H1 (cell line): ENCODE measurements at regions not wholly inside any gene's neighbourhood (a gene's known extent, or its start where the extent isn't known, plus 50 kb on each side); places are given as distances from the start of the nearest gene placed in this dataset.

Experiments
- CTCF ChIA-PET: fragments of 300-600 bp; sonication (Branson Sonifier 250); formaldehyde crosslinking; loops from one replicate; lab custom pipeline; 2021; ENCODE audit not compliant: partially characterized antibody; lab: Charles Lee
- POLR2A ChIA-PET: fragments of 300-600 bp; sonication (Branson Sonifier 250); formaldehyde crosslinking; loops from one replicate; lab custom pipeline; 2021; ENCODE audit warnings: inconsistent platforms; ENCODE audit not compliant: partially characterized antibody; lab: Charles Lee
- DNase-seq, 2 experiments: peaks; one replicate each; pipeline versions ENCODE4 v3.0.0 to v3.0.0-alpha.2; 2010 to 2022; ENCODE audit warnings: low spot score in 2 of 2, low read depth in 1 of 2, mixed read lengths in 1 of 2
- FAIRE-seq: peaks from 2 replicates; lab custom pipeline; 2011; peaks lifted over from hg19 to GRCh38; lab: Jason Lieb, UNC
- H2AFZ ChIP-seq: 2 replicates; pipeline ENCODE4 v1.8.1; 2012; ENCODE audit warnings: low read length, inconsistent platforms
- H2AK5ac ChIP-seq: 2 replicates; pipeline ENCODE4 v1.6.1; 2013; ENCODE audit warnings: low read depth, low read length
- H2BK120ac ChIP-seq: replicated peaks from 2 replicates; pipeline ENCODE3; 2013; ENCODE audit warnings: low read depth, low read length, inconsistent platforms
- H2BK12ac ChIP-seq: 2 replicates; pipeline ENCODE4 v1.6.1; 2013; ENCODE audit warnings: low read depth, low read length
- H2BK15ac ChIP-seq: 2 replicates; pipeline ENCODE4 v1.6.1; 2013; ENCODE audit warnings: low read length
- H2BK20ac ChIP-seq: 2 replicates; pipeline ENCODE4 v1.6.1; 2013; ENCODE audit warnings: low read length
- H2BK5ac ChIP-seq: 2 replicates; pipeline ENCODE4 v1.6.1; 2013; ENCODE audit warnings: low read depth, low read length
- H3K14ac ChIP-seq: 2 replicates; pipeline ENCODE4 v1.6.1; 2013; ENCODE audit warnings: inconsistent platforms; ENCODE audit not compliant: insufficient read length
- H3K18ac ChIP-seq: 2 replicates; pipeline ENCODE4 v1.6.1; 2013; ENCODE audit warnings: low read length; ENCODE audit errors: extremely low read depth
- H3K23ac ChIP-seq: 2 replicates; pipeline ENCODE4 v1.6.1; 2013; ENCODE audit warnings: inconsistent platforms; ENCODE audit not compliant: insufficient read length
- H3K23me2 ChIP-seq: 2 replicates; pipeline ENCODE4 v1.6.1; 2013; ENCODE audit warnings: low read depth, low read length
- H3K27ac ChIP-seq: 2 replicates; pipeline ENCODE4 v1.6.1; 2011; ENCODE audit warnings: low read depth, low read length, inconsistent platforms
- H3K27me3 ChIP-seq, 4 experiments: replicated peaks in 1 of 4; 1 replicate in 1 of 4; 2 replicates in 3 of 4; pipeline versions ENCODE4 v1.6.1 to v1.8.1; 2011 to 2013; ENCODE audit warnings: low read length in 3 of 4, mild to moderate bottlenecking in 3 of 4, inconsistent platforms in 2 of 4, mixed read lengths in 2 of 4, moderate library complexity in 1 of 4; ENCODE audit not compliant: control insufficient read depth in 3 of 4, insufficient read depth in 3 of 4; ENCODE audit errors: extremely low read depth in 1 of 4
- H3K36me3 ChIP-seq, 4 experiments: 2 replicates each; pipeline versions ENCODE4 v1.6.1 to v1.8.1; 2011 to 2013; ENCODE audit warnings: mild to moderate bottlenecking in 4 of 4, low read length in 3 of 4, moderate library complexity in 2 of 4, control low read depth in 1 of 4, inconsistent platforms in 1 of 4; ENCODE audit not compliant: insufficient read depth in 4 of 4, control insufficient read depth in 2 of 4
- H3K4ac ChIP-seq: replicated peaks from 2 replicates; pipeline ENCODE3; 2013; ENCODE audit warnings: low read length, low read depth, mixed read lengths, inconsistent platforms; ENCODE audit not compliant: insufficient read length
- H3K4me1 ChIP-seq, 4 experiments: replicated peaks in 1 of 4; 1 replicate in 1 of 4; 2 replicates in 3 of 4; pipeline versions ENCODE4 v1.6.1 to v1.8.1; 2011 to 2013; ENCODE audit warnings: low read length in 3 of 4, inconsistent platforms in 2 of 4, mixed read lengths in 1 of 4; ENCODE audit not compliant: insufficient read depth in 4 of 4, control insufficient read depth in 3 of 4
- H3K4me2 ChIP-seq, 2 experiments: 2 replicates each; pipeline versions ENCODE4 v1.6.1 to v1.8.1; 2011 to 2013; ENCODE audit warnings: low read depth in 2 of 2, low read length in 2 of 2, control low read depth in 1 of 2, inconsistent platforms in 1 of 2, mild to moderate bottlenecking in 1 of 2; ENCODE audit not compliant: insufficient read depth in 1 of 2
- H3K4me3 ChIP-seq, 4 experiments: fragments of 200-600, 300-600 bp in 1 of 4; sonication (generic), shearing (Covaris generic), sonication (Bioruptor Twin) in 1 of 4; 2 replicates each; pipeline versions ENCODE4 v1.5.1 to v1.8.1; 2011 to 2016; ENCODE audit warnings: low read length in 4 of 4, low read depth in 3 of 4, control low read depth in 2 of 4, inconsistent platforms in 2 of 4, mild to moderate bottlenecking in 2 of 4, mixed read lengths in 1 of 4, moderate library complexity in 1 of 4; ENCODE audit not compliant: insufficient read depth in 2 of 4; ENCODE audit errors: extremely low read depth in 1 of 4
- H3K56ac ChIP-seq: replicated peaks from 2 replicates; pipeline ENCODE3; 2013; ENCODE audit warnings: low read depth, mild to moderate bottlenecking, mixed read lengths, low read length, inconsistent platforms; ENCODE audit not compliant: insufficient read length
- H3K79me1 ChIP-seq: 2 replicates; pipeline ENCODE4 v1.6.1; 2013; ENCODE audit warnings: low read depth, low read length, control low read depth
- H3K79me2 ChIP-seq, 2 experiments: 2 replicates each; pipeline versions ENCODE4 v1.6.1 to v1.8.1; 2012 to 2013; ENCODE audit warnings: low read length in 2 of 2, mild to moderate bottlenecking in 2 of 2, inconsistent platforms in 1 of 2; ENCODE audit not compliant: insufficient read depth in 2 of 2, control insufficient read depth in 1 of 2
- H3K9ac ChIP-seq, 4 experiments: replicated peaks in 1 of 4; 1 replicate in 1 of 4; 2 replicates in 3 of 4; pipeline versions ENCODE4 v1.6.1 to v1.8.1; 2011 to 2013; ENCODE audit warnings: low read depth in 3 of 4, low read length in 3 of 4, control low read depth in 2 of 4, mild to moderate bottlenecking in 2 of 4, moderate library complexity in 2 of 4, inconsistent platforms in 1 of 4; ENCODE audit errors: extremely low read depth in 1 of 4
- H3K9me3 ChIP-seq, 2 experiments: 2 replicates each; pipeline versions ENCODE4 v1.6.1 to v1.8.1; 2012 to 2013; ENCODE audit warnings: mild to moderate bottlenecking in 2 of 2, moderate library complexity in 2 of 2, control low read depth in 1 of 2, inconsistent platforms in 1 of 2, low read depth in 1 of 2, low read length in 1 of 2, mixed read lengths in 1 of 2; ENCODE audit not compliant: insufficient read depth in 2 of 2
- H4K20me1 ChIP-seq, 2 experiments: replicated peaks in 1 of 2; 2 replicates each; pipeline versions ENCODE3 to v1.8.1; 2011 to 2013; ENCODE audit warnings: inconsistent platforms in 2 of 2, low read length in 2 of 2, mild to moderate bottlenecking in 1 of 2; ENCODE audit not compliant: insufficient read depth in 2 of 2, control insufficient read depth in 1 of 2
- H4K5ac ChIP-seq: 2 replicates; pipeline ENCODE4 v1.6.1; 2013; ENCODE audit warnings: low read length, low read depth, mixed read lengths, inconsistent platforms; ENCODE audit not compliant: insufficient read length
- H4K8ac ChIP-seq: 2 replicates; pipeline ENCODE4 v1.8.0; 2013; ENCODE audit warnings: mild to moderate bottlenecking, moderate library complexity, low read length, inconsistent platforms; ENCODE audit not compliant: insufficient read depth; ENCODE audit errors: extremely low read depth
- H4K91ac ChIP-seq: replicated peaks from 2 replicates; pipeline ENCODE3; 2013; ENCODE audit warnings: low read length, mixed read lengths, inconsistent platforms; ENCODE audit not compliant: insufficient read length
- FOSL1 ChIP-seq: IDR thresholded peaks from 2 replicates; pipeline ENCODE4 v1.6.1; 2011; ENCODE audit warnings: mild to moderate bottlenecking, low read depth, low read length, moderate library complexity; ENCODE audit not compliant: insufficient read depth
- SIX5 ChIP-seq: IDR thresholded peaks from 2 replicates; pipeline ENCODE4 v1.6.1; 2011; ENCODE audit warnings: mild to moderate bottlenecking, low read depth, low read length
- SP4 ChIP-seq: IDR thresholded peaks from 2 replicates; pipeline ENCODE4 v1.6.1; 2012; ENCODE audit warnings: low read length, inconsistent platforms
- TCF12 ChIP-seq: IDR thresholded peaks from 2 replicates; pipeline ENCODE4 v1.6.1; 2011; ENCODE audit warnings: low read depth, mild to moderate bottlenecking, low read length

GRCh38 chr14:87230726-87231125, 762.3 kb downstream of the GALC start:
- CTCF ChIA-PET: interaction anchor here (1.6 kb wide), 1 partner anchor 20 kb away, joined by 3 read pairs; no protein-coding TSS in a partner anchor
- Histone ChIP-seq H4K8ac (no peak overlapping the region; the same call in 1 of the 2 replicates), H2AK5ac (no peak overlapping the region; the same call in 1 of the 2 replicates), H3K79me1 (no peaks in the 10 kb centered on the region), H3K79me2 (no peaks in the 10 kb centered on the region), H3K56ac (no peak overlapping the region), H2BK12ac (no peak overlapping the region), H3K18ac (peak overlapping the region; percentile 56; the same call in 1 of the 2 replicates), H4K5ac (no peak overlapping the region), H2BK15ac (no peak overlapping the region), H4K91ac (no peak overlapping the region), H3K4me3 (no peak overlapping the region), H3K27ac (no peak overlapping the region), H3K23ac (no peak overlapping the region), H3K14ac (no peak overlapping the region), H3K9ac (no peak overlapping the region), H3K36me3 (peaks cover 0 to 8% (median 2%) of the 10 kb centered on the region in 4 experiments; a peak in 3 of 8 replicates), H2BK120ac (no peak overlapping the region), H3K4ac (no peak overlapping the region), H2BK20ac (no peak overlapping the region), H3K27me3 (no peaks in the 10 kb centered on the region), H2BK5ac (peak overlapping the region; percentile 14; the same call in 1 of the 2 replicates), H3K4me2 (no peak overlapping the region), H4K20me1 (no peaks in the 10 kb centered on the region), H2AFZ (no peak overlapping the region), H3K4me1 (peaks cover 0 to 5% (median 3%) of the 10 kb centered on the region in 4 experiments; a peak in 4 of 7 replicates), H3K23me2 (no peaks in the 10 kb centered on the region), H3K9me3 (peaks cover 10 to 13% of the 10 kb centered on the region in 2 experiments)
- FAIRE-seq (no peak), DNase-seq (no peak)
- POLR2A ChIA-PET: no interaction called here
- TF ChIP-seq TCF12 (no peak), SIX5 (no peak), SP4 (no peak), FOSL1 (no peak)
